HG02588 (cell line): ENCODE measurements at regions not wholly inside any gene's neighbourhood (a gene's known extent, or its start where the extent isn't known, plus 50 kb on each side); places are given as distances from the start of the nearest gene placed in this dataset.

ENCODE experiments used
- ATAC-seq: cut with Tn5 transposase; IDR thresholded peaks from one replicate; pipeline ENCODE4 v1.9.1; 2021; ENCODE audit warnings: mild to moderate bottlenecking, moderate library complexity; ENCODE audit not compliant: unreplicated experiment

DNA sequence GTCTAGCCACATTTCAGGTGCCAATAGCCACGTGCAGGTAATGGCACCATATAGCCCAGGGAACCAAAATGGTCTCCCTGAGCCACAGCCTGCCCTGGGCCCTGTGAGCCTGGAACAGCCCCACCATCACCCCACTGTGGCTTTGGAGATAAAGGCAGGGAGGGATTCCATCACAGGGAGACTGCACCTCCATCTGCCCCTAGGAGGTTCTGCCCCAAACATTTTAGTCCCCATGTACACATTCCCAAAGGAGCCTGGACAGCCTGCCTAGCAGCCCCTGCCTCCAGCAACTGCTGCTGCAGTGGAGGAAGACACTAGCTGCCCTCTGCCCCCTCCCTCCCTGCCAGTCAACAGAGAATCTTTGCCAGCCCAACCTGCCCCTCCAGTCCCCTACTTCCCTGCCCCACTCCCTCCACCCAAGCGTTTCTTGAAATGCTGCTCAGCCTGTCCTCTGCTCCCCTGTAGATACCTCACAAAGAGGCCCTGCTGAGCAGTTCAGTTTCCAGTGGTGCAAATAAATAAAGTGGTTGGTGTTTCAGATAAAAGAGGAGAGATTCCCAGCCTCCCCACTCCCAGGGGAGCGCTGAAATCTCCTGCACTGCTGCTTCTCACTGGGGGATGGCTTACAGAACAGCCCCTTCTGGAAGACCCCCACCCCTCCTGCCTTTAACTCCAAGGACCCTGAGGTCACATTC lies 921.8 kb downstream of the UQCRFS1 start:
- no peak for ATAC-seq

DNA sequence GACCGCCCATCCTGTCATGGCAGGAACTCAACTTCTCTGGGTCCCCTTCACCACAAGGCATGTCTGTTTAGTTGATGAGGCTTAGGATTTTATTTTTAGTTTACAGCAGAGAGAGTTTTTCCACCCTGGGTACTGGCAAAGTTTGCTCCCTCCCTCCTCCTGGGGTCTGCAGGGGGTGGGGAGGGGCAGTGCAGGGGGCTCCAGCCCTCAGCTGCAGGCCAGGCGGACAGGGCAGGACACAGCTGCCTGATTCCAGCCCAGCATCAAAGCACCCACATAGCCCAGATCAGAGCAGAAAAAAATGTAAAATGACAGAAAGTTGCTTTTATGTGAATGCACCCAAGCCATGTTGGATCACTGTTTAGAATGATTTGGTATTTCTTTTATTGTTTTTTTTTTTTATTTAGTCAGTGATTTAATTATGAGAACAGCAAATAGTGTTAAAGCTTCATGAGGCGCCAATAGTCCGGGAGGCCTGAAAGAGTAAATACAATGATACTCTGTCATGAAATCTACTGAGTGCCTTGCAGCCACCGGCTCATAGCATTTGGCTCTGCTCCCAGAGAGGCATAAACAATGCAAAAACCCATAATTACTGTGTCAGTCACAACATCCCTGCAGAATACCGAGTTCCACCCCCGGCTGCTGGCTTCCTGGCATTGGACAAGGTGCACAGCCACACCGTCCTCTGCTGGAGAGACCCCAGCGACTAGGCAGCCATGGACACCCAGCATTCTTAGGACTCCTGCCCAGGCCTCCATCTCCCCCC lies 923.5 kb downstream of the UQCRFS1 start:
- no peak for ATAC-seq

GRCh38 chr19:28288572-28289264 lies 924.2 kb downstream of the UQCRFS1 start:
- ATAC-seq, result no peak

- no peak for ATAC-seq
Observed at GRCh38 chr19:28285917-28286316, 927.0 kb downstream of the UQCRFS1 start.

DNA sequence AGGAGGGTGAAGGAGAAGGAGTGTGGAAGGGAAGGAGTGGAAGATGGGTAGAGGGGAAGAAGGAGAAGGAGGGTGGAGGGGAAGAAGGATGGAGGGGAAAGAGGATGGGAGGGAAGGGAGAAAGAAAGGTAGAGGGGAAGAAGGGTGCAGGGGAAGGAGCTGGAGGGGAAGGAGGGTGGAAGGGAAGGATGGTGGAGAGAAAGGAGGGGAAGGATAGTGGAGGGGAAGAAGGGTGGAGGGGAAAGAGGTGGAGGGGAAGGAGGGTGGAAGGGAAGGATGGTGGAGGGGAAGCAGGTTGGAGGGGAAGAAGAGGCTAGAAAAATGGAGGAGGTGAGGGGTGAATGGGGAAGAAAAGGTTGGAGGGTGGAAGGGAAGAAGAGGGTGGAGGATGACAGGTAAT lies 927.9 kb downstream of the UQCRFS1 start:
- no peak for ATAC-seq

- ATAC-seq, result no peak
Observed at GRCh38 chr19:28284389-28284788, 928.6 kb downstream of the UQCRFS1 start.

DNA sequence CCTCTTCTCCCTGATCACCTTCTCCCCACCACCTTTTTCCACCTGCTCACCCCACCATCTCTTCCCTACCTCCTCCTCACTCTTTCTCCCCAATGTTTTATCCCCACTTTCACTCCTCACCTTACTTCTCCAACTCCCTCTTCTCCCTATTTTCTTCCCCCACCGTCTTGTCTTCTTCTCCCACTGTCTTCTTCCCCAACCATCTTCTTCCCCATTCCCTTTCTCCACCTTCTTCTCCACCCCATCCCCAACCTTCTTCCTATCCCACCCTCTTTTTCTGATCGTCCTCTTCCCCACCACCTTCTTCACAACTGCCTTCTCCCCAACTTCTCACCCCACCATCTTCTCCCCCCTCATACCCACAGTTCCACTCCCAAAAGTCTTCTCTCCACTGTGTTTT lies 929.4 kb downstream of the UQCRFS1 start:
- ATAC-seq, result no peak

- no peak for ATAC-seq
Observed at GRCh38 chr19:28281676-28282075, 931.3 kb downstream of the UQCRFS1 start.

- ATAC-seq, result no peak
Observed at GRCh38 chr19:28264556-28264955, 948.4 kb downstream of the UQCRFS1 start.

DNA sequence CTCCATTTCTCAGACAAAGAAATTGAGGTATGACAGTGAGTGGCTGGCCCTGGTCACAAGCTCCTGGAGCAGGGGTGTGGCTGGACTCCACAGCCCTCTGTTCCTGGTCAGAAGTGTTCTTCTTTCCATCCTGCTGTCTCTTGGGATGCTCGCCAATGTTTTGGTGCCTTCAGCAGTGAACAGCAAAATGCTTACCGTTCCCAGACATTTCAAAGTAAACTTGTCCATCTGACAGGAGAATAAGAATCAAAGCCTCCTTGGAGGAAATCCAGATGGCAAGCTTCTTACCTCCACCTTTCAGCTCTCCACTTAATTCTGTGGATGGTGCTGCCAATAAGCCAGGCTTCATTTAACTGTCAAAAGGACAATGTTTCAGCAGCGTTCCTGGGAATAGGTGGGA lies 954.1 kb downstream of the UQCRFS1 start:
- no peak for ATAC-seq

- ATAC-seq, result no peak
Observed at GRCh38 chr19:28257396-28257795, 955.6 kb downstream of the UQCRFS1 start.

DNA sequence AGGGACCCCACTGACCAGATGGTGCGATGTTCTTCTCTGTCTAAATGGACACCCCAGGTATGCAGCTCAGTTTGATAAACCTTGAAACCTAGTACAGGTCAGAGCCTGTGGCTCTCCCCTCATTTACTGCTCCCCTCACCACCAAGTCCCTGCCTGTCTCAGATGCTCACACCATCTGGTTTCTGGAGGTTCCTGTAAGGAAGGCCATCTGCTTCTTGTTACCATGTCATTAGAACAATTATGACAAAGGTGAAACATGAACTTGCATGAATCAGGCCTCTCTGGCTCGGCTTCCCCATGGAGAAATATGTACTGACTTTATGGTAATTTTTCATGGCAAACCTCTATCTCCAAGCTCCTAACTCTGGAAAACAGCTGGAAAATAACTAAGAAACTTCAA lies 965.7 kb downstream of the UQCRFS1 start:
- ATAC-seq, result no peak

GRCh38 chr19:28245937-28246336 lies 967.0 kb downstream of the UQCRFS1 start:
- ATAC-seq, result no peak

DNA sequence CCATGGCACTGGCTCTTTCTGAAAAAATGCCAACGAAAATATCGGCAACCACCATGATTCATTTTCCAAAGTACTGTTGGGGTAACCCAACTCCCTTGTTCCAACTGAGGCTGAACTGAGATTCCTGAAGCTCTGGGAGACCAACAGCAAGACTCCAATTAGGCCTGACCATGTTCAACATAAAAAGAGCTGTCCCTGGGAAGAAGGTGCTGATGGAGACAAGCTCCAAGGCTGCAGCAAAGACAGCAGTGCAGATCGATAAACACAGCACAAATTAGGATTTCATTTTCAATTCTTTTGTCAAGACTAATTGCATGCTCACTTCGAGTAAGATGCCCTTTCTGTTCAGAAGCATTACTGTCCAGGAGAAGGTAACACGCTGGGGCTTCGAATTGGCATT lies 968.0 kb downstream of the UQCRFS1 start:
- no peak for ATAC-seq

DNA sequence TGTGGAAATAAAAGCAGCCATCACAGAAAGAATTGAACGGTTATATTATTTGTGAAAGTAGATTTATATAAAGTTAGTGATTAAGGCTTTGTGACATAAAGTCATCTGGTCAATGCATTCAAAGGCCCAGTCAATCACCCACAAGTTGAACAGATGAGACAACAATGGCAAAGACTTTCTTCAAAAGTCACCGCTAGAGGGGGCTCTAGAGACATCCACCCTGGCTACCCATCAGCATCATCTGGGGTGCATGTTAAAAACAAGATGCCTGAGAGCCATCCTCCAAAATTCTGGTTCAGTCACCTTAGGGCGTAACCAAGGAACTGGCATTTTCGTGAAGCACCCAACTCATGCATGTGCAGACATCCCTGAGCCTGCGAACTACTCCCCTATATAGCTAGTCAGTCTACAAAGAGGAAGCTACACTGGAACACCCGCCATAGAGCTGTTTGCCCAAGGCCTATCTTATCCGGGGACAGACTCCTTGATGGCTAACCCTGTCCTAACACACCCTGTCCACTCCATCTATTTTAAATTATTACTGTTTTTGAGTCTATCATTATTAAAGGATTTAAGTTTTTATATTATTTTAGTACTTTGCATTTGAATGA lies 970.5 kb downstream of the UQCRFS1 start:
- no peak for ATAC-seq

GRCh38 chr19:28239270-28239669 lies 973.7 kb downstream of the UQCRFS1 start:
- no peak for ATAC-seq

- ATAC-seq, result no peak
Observed at GRCh38 chr19:28238270-28238820, 974.6 kb downstream of the UQCRFS1 start.

GRCh38 chr19:28235606-28236125 lies 977.3 kb downstream of the UQCRFS1 start:
- no peak for ATAC-seq

DNA sequence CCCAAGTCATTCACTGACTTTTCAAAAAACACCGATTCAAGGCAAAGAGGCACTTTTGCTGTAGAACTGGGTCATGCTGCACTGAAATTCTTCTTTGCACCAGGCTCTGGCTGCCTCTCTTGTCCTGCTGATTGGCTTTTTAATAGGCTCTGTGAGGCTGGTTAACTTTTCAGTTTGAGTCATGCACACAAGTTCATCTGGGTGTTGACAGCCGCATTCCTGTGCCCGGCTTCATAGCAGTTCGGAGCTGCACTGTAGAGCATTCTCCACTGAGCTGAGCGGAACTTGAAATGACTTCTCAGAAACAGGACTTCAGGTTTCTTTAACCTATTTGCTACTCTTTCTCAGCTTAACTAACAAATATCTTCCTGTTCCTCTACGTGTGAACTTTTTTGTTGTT lies 978.3 kb downstream of the UQCRFS1 start:
- no peak for ATAC-seq

DNA sequence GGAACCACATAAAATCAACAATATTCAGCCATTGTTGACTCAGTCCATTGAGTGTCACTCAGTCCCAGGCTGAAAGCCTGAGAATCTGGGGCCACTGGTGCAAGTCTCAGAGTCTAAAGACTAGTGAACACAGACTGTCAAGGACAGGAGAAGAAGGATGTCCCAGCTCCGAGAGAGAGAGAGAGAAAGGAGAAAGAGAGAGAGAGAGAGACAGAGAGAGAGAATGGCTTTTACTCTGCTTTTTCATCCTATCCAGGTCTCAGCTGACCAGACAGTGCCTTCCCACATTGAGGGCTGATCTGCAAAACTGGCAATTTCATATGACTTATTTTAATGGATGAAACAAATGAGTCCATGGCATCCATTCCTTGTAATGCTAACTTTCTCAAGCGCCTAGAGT lies 984.1 kb downstream of the UQCRFS1 start:
- ATAC-seq, result no peak

DNA sequence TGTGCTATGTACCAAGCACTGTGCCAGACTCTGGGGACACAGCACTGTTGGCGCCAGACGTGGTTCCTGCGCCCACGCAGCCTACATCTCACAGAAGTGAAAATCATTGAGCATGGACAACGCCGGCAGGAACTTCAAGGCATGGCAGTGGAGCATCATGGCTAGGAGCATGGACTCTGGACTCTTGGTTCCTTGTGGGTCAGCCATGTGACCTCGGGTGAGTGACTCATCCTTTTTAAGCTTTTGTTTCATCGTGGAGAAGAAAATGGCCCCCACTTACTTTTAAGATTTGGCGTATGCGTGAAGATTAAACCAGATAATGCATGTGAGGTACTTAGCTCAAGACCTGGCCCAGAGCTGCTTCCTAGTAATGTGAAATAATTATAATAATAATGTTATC lies 988.5 kb downstream of the UQCRFS1 start:
- no peak for ATAC-seq
